Kidney (tissue), 13 donors: ENCODE measurements at regions not wholly inside any gene's neighbourhood (a gene's known extent, or its start where the extent isn't known, plus 50 kb on each side); places are given as distances from the start of the nearest gene placed in this dataset.
"Not testable (repeated sequence)": the region's sequence is repeated elsewhere in the genome, so short reads cannot be mapped to it uniquely, and the experiment has no call there.

Source experiments
- DNase-seq, 5 donors: peaks; one replicate each; pipeline ENCODE4 v3.0.0-alpha.2; 2013 to 2020
- FAIRE-seq: peaks from 2 replicates; lab custom pipeline; 2012; peaks lifted over from hg19 to GRCh38; lab: Jason Lieb, UNC
- H3K27ac ChIP-seq, 2 donors: one replicate each; pipeline ENCODE4 v1.7.0; 2013; ENCODE audit warnings: low read depth in 2 of 2, low read length in 2 of 2, inconsistent platforms in 1 of 2
- H3K27me3 ChIP-seq: one replicate; pipeline ENCODE4 v1.7.1; 2013; ENCODE audit warnings: low read length, inconsistent platforms; ENCODE audit not compliant: control insufficient read depth, insufficient read depth
- H3K36me3 ChIP-seq, 3 donors: one replicate each; pipeline versions ENCODE4 v1.7.0 to v1.7.1; 2013; ENCODE audit warnings: low read length in 3 of 3, control low read depth in 1 of 3, inconsistent platforms in 1 of 3; ENCODE audit not compliant: insufficient read depth in 3 of 3, control insufficient read depth in 2 of 3
- H3K4me1 ChIP-seq, 3 donors: one replicate each; pipeline versions ENCODE4 v1.7.0 to v1.7.1; 2013; ENCODE audit warnings: low read length in 3 of 3, inconsistent platforms in 1 of 3, low read depth in 1 of 3; ENCODE audit not compliant: control insufficient read depth in 2 of 3, insufficient read depth in 2 of 3
- H3K4me3 ChIP-seq, 3 donors: one replicate each; pipeline versions ENCODE4 v1.7.0 to v1.8.1; 2013; ENCODE audit warnings: low read length in 3 of 3, control low read depth in 1 of 3, inconsistent platforms in 1 of 3
- H3K9ac ChIP-seq, 3 donors: one replicate each; pipeline versions ENCODE4 v1.7.0 to v1.7.1; 2013; ENCODE audit warnings: low read length in 3 of 3, control low read depth in 1 of 3, inconsistent platforms in 1 of 3
- H3K9me3 ChIP-seq, 3 donors: one replicate each; pipeline versions ENCODE4 v1.7.0 to v1.7.1; 2013; ENCODE audit warnings: low read length in 3 of 3, control low read depth in 1 of 3, inconsistent platforms in 1 of 3; ENCODE audit not compliant: control insufficient read depth in 2 of 3, insufficient read depth in 1 of 3
- intact Hi-C: fragments of 100-400 bp; cut with DNase I; formaldehyde crosslinking; loops from one replicate; pipeline ENCODE4 v1.11.1; 2022
- TF ChIP-seq, protein P1 (sequence below): IDR thresholded peaks from 3 replicates; pipeline ENCODE4 v1.5.1; 2012; ENCODE audit warnings: mild to moderate bottlenecking, moderate library complexity, borderline replicate concordance; ENCODE audit not compliant: insufficient read depth; ENCODE audit errors: extremely low read depth
- donor health status: control.
- donor health status: control.
- donor health status: control.
- donor health status: control.
- donor health status: control.
- donor health status: DM: yes; HTN: yes; CAD: no.
- donor health status: Normal renal cell carcinoma (clear cell type).

DNA sequence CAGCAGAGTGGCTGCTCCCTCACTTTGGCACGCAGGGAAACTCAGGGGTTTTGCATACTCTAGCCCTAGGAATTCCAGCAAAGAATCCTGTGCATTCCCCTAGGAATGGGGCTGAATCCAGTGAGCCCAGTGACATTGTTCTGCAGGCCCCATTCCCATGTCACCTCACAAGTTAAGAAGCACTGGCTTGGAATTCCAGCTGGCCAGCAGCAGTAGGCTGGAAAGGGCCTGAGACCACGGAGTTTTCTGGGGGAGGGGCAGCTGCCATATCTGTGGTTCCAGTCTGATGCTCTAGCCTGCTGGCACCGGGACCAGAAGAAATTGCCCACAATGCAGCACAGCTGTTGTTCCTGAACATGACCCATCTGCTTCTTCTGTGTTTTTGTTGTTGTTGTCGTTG, 217.6 kb upstream of the DMRTA1 start:
- no peak for FAIRE-seq
- TF ChIP-seq, protein P1, sequence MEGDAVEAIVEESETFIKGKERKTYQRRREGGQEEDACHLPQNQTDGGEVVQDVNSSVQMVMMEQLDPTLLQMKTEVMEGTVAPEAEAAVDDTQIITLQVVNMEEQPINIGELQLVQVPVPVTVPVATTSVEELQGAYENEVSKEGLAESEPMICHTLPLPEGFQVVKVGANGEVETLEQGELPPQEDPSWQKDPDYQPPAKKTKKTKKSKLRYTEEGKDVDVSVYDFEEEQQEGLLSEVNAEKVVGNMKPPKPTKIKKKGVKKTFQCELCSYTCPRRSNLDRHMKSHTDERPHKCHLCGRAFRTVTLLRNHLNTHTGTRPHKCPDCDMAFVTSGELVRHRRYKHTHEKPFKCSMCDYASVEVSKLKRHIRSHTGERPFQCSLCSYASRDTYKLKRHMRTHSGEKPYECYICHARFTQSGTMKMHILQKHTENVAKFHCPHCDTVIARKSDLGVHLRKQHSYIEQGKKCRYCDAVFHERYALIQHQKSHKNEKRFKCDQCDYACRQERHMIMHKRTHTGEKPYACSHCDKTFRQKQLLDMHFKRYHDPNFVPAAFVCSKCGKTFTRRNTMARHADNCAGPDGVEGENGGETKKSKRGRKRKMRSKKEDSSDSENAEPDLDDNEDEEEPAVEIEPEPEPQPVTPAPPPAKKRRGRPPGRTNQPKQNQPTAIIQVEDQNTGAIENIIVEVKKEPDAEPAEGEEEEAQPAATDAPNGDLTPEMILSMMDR, result no peak

DNA sequence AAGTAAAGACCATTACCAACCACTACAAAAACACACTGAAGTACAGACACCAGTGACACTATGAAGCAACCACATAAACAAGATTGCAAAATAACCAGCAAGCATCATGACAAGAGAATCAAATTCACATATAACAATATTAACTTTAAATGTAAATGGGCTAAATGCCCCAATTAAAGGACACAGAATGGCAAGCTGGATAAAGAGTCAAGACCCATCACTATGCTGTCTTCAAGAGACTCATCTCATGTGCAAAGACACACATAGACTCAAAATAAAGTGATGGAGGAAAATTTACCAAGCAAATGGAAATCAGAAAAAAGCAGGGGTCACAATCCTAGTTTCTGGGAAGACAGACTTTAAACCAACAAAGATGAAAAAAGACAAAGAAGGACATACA, 215.3 kb upstream of the DMRTA1 start:
- FAIRE-seq, H3K9me3 ChIP-seq, H3K27me3 ChIP-seq, H3K4me3 ChIP-seq, H3K27ac ChIP-seq, DNase-seq, H3K36me3 ChIP-seq, H3K4me1 ChIP-seq, H3K9ac ChIP-seq: not testable (repeated sequence)
- intact Hi-C loops, result loop anchor here (10.0 kb wide), 1 partner anchor 417 kb away; no protein-coding TSS in a partner anchor

More for the DNA sequence above, 217.6 kb upstream of the DMRTA1 start:
- no peak overlapping the region for H3K9ac ChIP-seq
- no peaks in the 10 kb centered on the region for H3K27me3 ChIP-seq
- no peaks in the 10 kb centered on the region for H3K36me3 ChIP-seq
- no peak overlapping the region for H3K4me3 ChIP-seq
- H3K4me1 ChIP-seq, result no peaks in the 10 kb centered on the region
- DNase-seq, result no peak
- no peak overlapping the region for H3K27ac ChIP-seq
- H3K9me3 ChIP-seq, result peaks cover 0 to 2% (median 0%) of the 10 kb centered on the region in 3 donors
- intact Hi-C loops, result no loop called here

DNA sequence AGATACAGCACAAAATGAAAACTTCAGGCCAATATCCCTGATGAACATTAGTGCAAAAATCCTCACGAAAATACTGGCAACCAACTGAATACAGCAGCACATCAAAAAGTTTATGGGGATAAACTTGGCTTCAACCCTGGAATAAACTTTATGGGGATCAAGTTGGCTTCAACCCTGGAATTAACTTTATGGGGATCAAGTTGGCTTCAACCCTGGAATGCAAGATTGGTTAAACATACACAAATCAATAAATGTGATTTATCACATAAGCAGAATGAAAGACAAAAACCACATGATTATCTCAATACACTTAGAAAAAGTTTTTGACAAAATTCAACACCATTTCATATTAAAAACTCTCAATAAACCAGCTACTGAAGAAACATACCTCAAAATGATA, 213.7 kb upstream of the DMRTA1 start:
- Histone ChIP-seq H3K4me1 (no peaks in the 10 kb centered on the region), H3K9ac (no peak overlapping the region), H3K36me3 (no peaks in the 10 kb centered on the region), H3K27ac (no peak overlapping the region), H3K4me3 (no peak overlapping the region), H3K27me3 (no peaks in the 10 kb centered on the region), H3K9me3 (peaks cover 0 to 2% (median 0%) of the 10 kb centered on the region in 3 donors)
- TF ChIP-seq, protein P1, result no peak
- FAIRE-seq (no peak), DNase-seq (no peak)
- intact Hi-C loops, result loop anchor here (10.0 kb wide), 1 partner anchor 418 kb away; no protein-coding TSS in a partner anchor

DNA sequence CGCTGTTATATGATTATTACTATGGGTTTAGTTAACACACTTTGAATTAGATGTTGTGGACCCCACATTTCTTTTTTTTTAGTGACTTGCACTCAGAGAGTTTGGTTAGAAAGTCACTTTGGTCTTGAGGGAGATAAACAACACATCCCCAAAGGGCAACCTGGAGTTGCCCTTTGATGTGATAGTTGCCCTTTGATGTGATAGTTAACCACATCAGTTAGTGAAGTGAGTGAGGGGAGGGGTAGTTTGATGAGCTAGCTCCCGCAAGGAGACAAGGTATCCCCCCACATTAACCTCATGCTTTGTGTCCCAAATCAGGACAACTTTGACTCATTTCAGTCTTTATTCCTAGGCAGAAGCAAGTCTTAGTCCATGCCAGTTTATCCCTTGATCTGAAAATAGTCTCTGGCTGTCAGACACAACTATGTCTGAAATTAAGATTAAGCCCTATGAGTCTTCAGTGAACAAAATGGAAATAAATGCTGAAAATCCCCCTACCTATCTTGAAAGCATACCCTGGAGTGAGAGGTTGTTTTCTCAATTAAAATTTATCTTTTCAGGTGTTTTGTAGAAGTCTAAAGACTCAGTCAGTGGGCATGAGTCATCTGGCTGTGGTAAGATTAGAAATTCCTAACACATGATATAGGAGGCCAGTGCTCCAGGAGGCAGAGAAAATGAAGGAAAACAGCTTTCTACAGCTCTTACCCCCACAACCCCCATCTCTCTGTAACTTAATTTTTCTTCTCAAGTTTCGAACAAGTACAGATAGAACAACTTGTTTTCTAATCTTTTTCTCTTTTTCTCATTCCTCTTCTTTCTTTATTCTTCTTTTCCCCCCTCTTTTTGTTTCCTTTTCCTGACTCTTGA, 208.9 kb upstream of the DMRTA1 start:
- FAIRE-seq, result no peak
- intact Hi-C loops, result loop anchor here (10.0 kb wide), 1 partner anchor 423 kb away; no protein-coding TSS in a partner anchor

More for the DNA sequence above, 208.9 kb upstream of the DMRTA1 start:
- TF ChIP-seq, protein P1, result no peak
- no peaks in the 10 kb centered on the region for H3K4me1 ChIP-seq
- no peak overlapping the region for H3K4me3 ChIP-seq
- DNase-seq, result peak in 1 of 5 donors; percentile 1
- H3K36me3 ChIP-seq, result no peaks in the 10 kb centered on the region
- no peaks in the 10 kb centered on the region for H3K9me3 ChIP-seq
- H3K27me3 ChIP-seq, result no peaks in the 10 kb centered on the region
- H3K9ac ChIP-seq, result no peak overlapping the region
- no peak overlapping the region for H3K27ac ChIP-seq
